ENCODE measurements at regions not wholly inside any gene's neighbourhood (a gene's known extent, or its start where the extent isn't known, plus 50 kb on each side); places are given as distances from the start of the nearest gene placed in this dataset.

GRCh38 chr7:145347271-145347670 lies 511.4 kb upstream of the TPK1 start:
- H3K27me3 ChIP-seq (ENCODE audit: control insufficient read depth, insufficient read depth, low read length) = no peaks in the 10 kb centered on the region

GRCh38 chr7:145339319-145339718 lies 503.5 kb upstream of the TPK1 start:
- Histone ChIP-seq H3K4me3 (ENCODE audit: low read depth, low read length) (no peak overlapping the region), H3K27me3 (ENCODE audit: control insufficient read depth, insufficient read depth, low read length) (no peaks in the 10 kb centered on the region), H3K36me3 (ENCODE audit: control insufficient read depth, insufficient read depth, low read length) (no peaks in the 10 kb centered on the region)
- no peak for DNase-seq (ENCODE audit: low read depth)
- no peak for TF ChIP-seq CTCF (IDR thresholded peaks at IDR 0.05; ENCODE audit: insufficient read depth, low read length, poor library complexity, severe bottlenecking)

More at GRCh38 chr7:145347271-145347670, 511.4 kb upstream of the TPK1 start:
- H3K36me3 ChIP-seq (ENCODE audit: control insufficient read depth, insufficient read depth, low read length) = no peaks in the 10 kb centered on the region
- H3K4me3 ChIP-seq (ENCODE audit: low read depth, low read length) = no peak overlapping the region
- TF ChIP-seq CTCF (IDR thresholded peaks at IDR 0.05; ENCODE audit: insufficient read depth, low read length, poor library complexity, severe bottlenecking) = no peak
- DNase-seq (ENCODE audit: low read depth) = no peak

GRCh38 chr7:145331522-145331921 lies 495.7 kb upstream of the TPK1 start:
- no peak for DNase-seq (ENCODE audit: low read depth)
- H3K36me3 ChIP-seq (ENCODE audit: control insufficient read depth, insufficient read depth, low read length) = no peaks in the 10 kb centered on the region
- no peak overlapping the region for H3K4me3 ChIP-seq (ENCODE audit: low read depth, low read length)
- no peak for TF ChIP-seq CTCF (IDR thresholded peaks at IDR 0.05; ENCODE audit: insufficient read depth, low read length, poor library complexity, severe bottlenecking)
- H3K27me3 ChIP-seq (ENCODE audit: control insufficient read depth, insufficient read depth, low read length) = no peaks in the 10 kb centered on the region

GRCh38 chr7:145331076-145331475 lies 495.2 kb upstream of the TPK1 start:
- no peaks in the 10 kb centered on the region for H3K36me3 ChIP-seq (ENCODE audit: control insufficient read depth, insufficient read depth, low read length)
- TF ChIP-seq CTCF (IDR thresholded peaks at IDR 0.05; ENCODE audit: insufficient read depth, low read length, poor library complexity, severe bottlenecking) = no peak
- H3K4me3 ChIP-seq (ENCODE audit: low read depth, low read length) = no peak overlapping the region
- no peak for DNase-seq (ENCODE audit: low read depth)
- no peaks in the 10 kb centered on the region for H3K27me3 ChIP-seq (ENCODE audit: control insufficient read depth, insufficient read depth, low read length)

GRCh38 chr7:145327646-145328045 lies 491.8 kb upstream of the TPK1 start:
- DNase-seq (ENCODE audit: low read depth) = no peak
- no peak for TF ChIP-seq CTCF (IDR thresholded peaks at IDR 0.05; ENCODE audit: insufficient read depth, low read length, poor library complexity, severe bottlenecking)
- Histone ChIP-seq H3K36me3 (ENCODE audit: control insufficient read depth, insufficient read depth, low read length) (no peaks in the 10 kb centered on the region), H3K27me3 (ENCODE audit: control insufficient read depth, insufficient read depth, low read length) (no peaks in the 10 kb centered on the region), H3K4me3 (ENCODE audit: low read depth, low read length) (no peak overlapping the region)

- DNase-seq (ENCODE audit: low read depth) = no peak
- no peak overlapping the region for H3K4me3 ChIP-seq (ENCODE audit: low read depth, low read length)
- no peaks in the 10 kb centered on the region for H3K36me3 ChIP-seq (ENCODE audit: control insufficient read depth, insufficient read depth, low read length)
- H3K27me3 ChIP-seq (ENCODE audit: control insufficient read depth, insufficient read depth, low read length) = no peaks in the 10 kb centered on the region
- no peak for TF ChIP-seq CTCF (IDR thresholded peaks at IDR 0.05; ENCODE audit: insufficient read depth, low read length, poor library complexity, severe bottlenecking)
These were observed 488.2 kb upstream of the TPK1 start for GRCh38 chr7:145324081-145324480.
